ENCODE measurements at regions not wholly inside any gene's neighbourhood (a gene's known extent, or its start where the extent isn't known, plus 50 kb on each side); places are given as distances from the start of the nearest gene placed in this dataset.

DNA sequence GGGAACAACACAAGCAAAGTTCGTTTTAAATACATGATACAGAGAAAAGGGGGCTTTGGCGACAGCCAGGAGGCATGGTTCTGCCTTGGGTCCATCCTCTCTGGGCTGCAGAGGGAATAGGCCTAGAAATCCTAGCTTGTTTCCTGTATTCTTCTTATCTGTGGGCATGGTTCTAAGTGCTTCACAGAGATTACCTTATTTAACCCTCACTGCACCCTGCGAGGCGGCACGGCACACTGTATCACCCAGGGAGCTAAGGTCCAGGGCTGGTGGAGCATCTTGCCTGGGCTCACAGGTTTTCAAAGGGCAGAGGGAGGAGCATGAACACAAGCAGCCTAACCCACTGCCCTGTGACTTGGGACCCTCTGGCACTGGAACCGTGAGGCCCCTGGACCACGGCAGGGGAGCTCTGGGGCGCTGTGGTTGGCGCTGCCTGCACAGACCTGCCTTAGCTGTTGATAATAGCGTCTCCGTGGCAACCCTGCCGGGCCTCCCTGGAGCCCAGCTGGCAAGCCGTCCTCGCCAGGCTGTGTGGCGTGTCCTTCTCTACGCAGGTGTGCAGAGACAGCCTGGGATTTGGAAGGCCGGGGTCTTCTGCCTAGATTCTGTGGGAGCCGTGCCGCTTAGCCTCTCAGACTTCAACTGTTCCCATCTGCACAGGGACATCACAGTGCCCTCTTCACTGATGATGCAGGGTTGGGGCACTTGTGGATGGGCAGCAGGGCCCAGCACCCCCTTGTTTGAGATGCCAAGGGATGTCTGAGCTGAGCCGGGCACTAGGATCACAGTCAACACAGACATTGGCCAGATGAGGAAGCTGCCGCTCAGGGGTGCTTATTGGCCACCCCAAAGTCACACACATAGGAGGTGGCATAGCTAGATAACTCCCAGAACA, 154.6 kb upstream of the TLE3 start:
- DNase-seq (ENCODE audit: low spot score), result no peak
- BruUV-seq (replicated peaks), result no TSS peak
- ChIA-PET CTCF (no interaction called here), POLR2A (ENCODE audit: low non-redundant PET) (interaction anchor here (0.6 kb wide), 1 partner anchor 11 kb away, joined by 3 read pairs; no protein-coding TSS in a partner anchor)
- no peak overlapping the region for H3K27ac ChIP-seq (ENCODE audit: low read depth, low read length, poor library complexity, severe bottlenecking)
- H3K4me3 ChIP-seq (ENCODE audit: low read depth, low read length, poor library complexity, severe bottlenecking), result no peak overlapping the region
- TF ChIP-seq CTCF (conservative IDR thresholded peaks at IDR 0.05; ENCODE audit: low read depth, low read length) (no peak), EZH2 (IDR thresholded peaks at IDR 0.05; ENCODE audit: borderline replicate concordance, low read depth, low read length, poor library complexity, severe bottlenecking) (no peak)
- no peaks in the 10 kb centered on the region for H3K27me3 ChIP-seq (replicated peaks; ENCODE audit: insufficient read depth, low read depth, low read length, poor library complexity)
- H3K9me3 ChIP-seq (ENCODE audit: low read depth, low read length, poor library complexity, severe bottlenecking), result no peaks in the 10 kb centered on the region
- intact Hi-C loops (cut with micrococcal nuclease; ENCODE audit: unreplicated experiment), result no loop called here
- H3K36me3 ChIP-seq (ENCODE audit: insufficient read depth, low read length, poor library complexity, severe bottlenecking), result no peaks in the 10 kb centered on the region
- H3K4me1 ChIP-seq (ENCODE audit: insufficient read depth, low read length, poor library complexity, severe bottlenecking), result peaks cover 14% of the 10 kb centered on the region

DNA sequence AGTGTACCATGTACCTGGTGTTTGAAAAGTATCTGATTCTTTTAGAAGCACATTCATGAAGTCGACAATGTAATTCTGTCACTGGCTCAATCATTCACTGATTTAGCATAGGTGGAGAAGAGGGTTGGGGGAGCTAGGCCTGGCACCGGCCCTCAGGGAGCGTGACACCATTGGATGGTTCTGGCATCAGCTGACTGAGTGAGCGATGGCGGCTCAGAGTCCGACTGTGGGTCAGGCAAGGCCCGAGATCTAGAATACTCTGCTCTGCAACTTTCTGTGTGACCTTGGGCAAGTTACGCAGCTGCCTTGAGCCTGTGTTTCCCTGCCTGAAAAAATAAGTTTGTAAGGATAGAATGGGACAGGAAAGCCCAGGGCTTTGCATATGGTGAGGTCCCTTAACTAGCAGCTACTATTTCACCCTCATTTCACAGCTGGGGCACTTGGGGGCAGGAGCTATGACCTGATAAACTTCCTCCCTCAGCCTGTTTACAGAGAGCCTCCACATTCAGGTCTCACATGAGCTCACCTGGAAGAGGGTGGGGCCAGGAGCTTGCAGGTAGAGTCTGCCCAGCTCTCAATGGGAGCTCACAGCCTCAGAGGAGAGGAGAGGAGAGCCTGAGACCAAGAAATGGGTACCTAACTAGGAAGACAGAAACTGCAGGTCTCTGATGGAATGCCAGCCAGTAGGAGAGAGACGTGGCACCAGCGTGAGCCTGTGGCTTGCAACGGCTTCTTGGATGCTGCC, 153.7 kb upstream of the TLE3 start:
- BruUV-seq (replicated peaks), result no TSS peak
- peaks cover 14% of the 10 kb centered on the region for H3K4me1 ChIP-seq (ENCODE audit: insufficient read depth, low read length, poor library complexity, severe bottlenecking)
- no peak overlapping the region for H3K4me3 ChIP-seq (ENCODE audit: low read depth, low read length, poor library complexity, severe bottlenecking)
- CTCF ChIA-PET, result no interaction called here
- intact Hi-C loops (cut with micrococcal nuclease; ENCODE audit: unreplicated experiment), result no loop called here
- H3K27ac ChIP-seq (ENCODE audit: low read depth, low read length, poor library complexity, severe bottlenecking), result no peak overlapping the region
- TF ChIP-seq CTCF (conservative IDR thresholded peaks at IDR 0.05; ENCODE audit: low read depth, low read length) (no peak), EZH2 (IDR thresholded peaks at IDR 0.05; ENCODE audit: borderline replicate concordance, low read depth, low read length, poor library complexity, severe bottlenecking) (no peak)
- no peak for DNase-seq (ENCODE audit: low spot score)
- POLR2A ChIA-PET (ENCODE audit: low non-redundant PET), result no interaction called here
- no peaks in the 10 kb centered on the region for H3K36me3 ChIP-seq (ENCODE audit: insufficient read depth, low read length, poor library complexity, severe bottlenecking)
- no peaks in the 10 kb centered on the region for H3K9me3 ChIP-seq (ENCODE audit: low read depth, low read length, poor library complexity, severe bottlenecking)
- H3K27me3 ChIP-seq (replicated peaks; ENCODE audit: insufficient read depth, low read depth, low read length, poor library complexity), result no peaks in the 10 kb centered on the region

DNA sequence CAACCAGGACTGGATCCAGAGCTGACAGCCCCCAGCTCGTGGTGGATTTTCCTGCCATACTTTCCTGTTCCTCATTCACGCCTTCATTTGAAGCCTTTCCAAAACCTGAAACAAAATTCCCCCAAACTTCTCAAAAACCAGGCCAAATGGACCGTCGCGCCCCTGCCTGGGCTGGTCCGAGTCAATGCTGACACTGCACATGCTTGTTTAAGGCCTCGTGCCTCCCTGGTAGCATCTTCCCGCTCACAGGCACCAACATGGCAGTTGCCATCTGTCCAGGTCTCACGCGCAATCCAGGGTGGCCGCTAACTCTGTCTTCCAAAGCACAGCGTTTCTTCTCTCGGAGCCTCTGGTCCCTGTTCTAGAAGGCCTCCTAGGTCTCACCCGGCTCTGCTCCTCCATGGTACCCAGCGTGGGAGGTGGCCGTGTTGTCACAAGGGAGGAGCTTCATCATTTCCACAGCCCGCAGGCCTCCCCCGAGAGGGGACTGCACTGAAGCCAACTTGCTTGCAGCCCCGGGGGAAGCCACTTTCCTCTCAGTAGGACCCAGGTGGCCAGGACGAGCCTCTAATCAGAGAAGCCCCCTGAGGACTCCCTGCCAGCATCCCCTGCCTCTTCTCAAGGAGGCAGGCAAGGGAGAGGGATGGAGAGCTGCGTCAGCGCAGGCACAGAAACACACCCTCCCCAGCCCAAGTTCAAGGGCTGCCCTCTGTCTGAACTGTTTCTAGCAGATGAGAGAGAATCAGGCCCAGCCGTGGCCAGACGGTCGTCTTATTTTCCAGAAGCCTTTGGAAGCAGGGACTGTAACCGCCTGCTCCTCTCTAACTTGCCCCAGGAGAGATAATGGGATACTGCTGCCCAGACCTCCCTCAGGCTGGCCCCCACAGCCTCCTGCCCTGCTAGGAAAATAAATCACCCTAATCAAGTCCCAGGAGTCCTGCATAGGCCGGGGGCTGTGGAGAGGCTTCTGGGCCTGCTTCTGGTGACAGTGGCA, 152.8 kb upstream of the TLE3 start:
- H3K9me3 ChIP-seq (ENCODE audit: low read depth, low read length, poor library complexity, severe bottlenecking), result no peaks in the 10 kb centered on the region
- no peaks in the 10 kb centered on the region for H3K27me3 ChIP-seq (replicated peaks; ENCODE audit: insufficient read depth, low read depth, low read length, poor library complexity)
- intact Hi-C loops (cut with micrococcal nuclease; ENCODE audit: unreplicated experiment), result no loop called here
- CTCF ChIA-PET, result no interaction called here
- H3K27ac ChIP-seq (ENCODE audit: low read depth, low read length, poor library complexity, severe bottlenecking), result no peak overlapping the region
- no peaks in the 10 kb centered on the region for H3K36me3 ChIP-seq (ENCODE audit: insufficient read depth, low read length, poor library complexity, severe bottlenecking)
- TF ChIP-seq EZH2 (IDR thresholded peaks at IDR 0.05; ENCODE audit: borderline replicate concordance, low read depth, low read length, poor library complexity, severe bottlenecking), result no peak
- no peak for TF ChIP-seq CTCF (conservative IDR thresholded peaks at IDR 0.05; ENCODE audit: low read depth, low read length)
- no peak for DNase-seq (ENCODE audit: low spot score)
- H3K4me3 ChIP-seq (ENCODE audit: low read depth, low read length, poor library complexity, severe bottlenecking), result no peak overlapping the region
- POLR2A ChIA-PET (ENCODE audit: low non-redundant PET), result no interaction called here
- peaks cover 14% of the 10 kb centered on the region for H3K4me1 ChIP-seq (ENCODE audit: insufficient read depth, low read length, poor library complexity, severe bottlenecking)
- no TSS peak for BruUV-seq (replicated peaks)

Data from A673 (cell line).